Esophagus squamous epithelium (tissue), 5 donors: ENCODE measurements at regions not wholly inside any gene's neighbourhood (a gene's known extent, or its start where the extent isn't known, plus 50 kb on each side); places are given as distances from the start of the nearest gene placed in this dataset.

Source experiments
- DNase-seq: peaks from one replicate; lab custom pipeline; 2025; lab: John Stamatoyannopoulos, UW
- H3K27ac ChIP-seq, 4 donors: fragments of 200-600 bp; sonication (generic); one replicate each; pipeline ENCODE4 v1.5.1; 2016 to 2019; ENCODE audit warnings: mild to moderate bottlenecking in 1 of 4
- H3K27me3 ChIP-seq, 4 donors: fragments of 200-600 bp; sonication (generic); 1 replicate in 3 of 4; 2 replicates in 1 of 4; pipeline versions ENCODE4 v1.5.1 to v1.6.0; 2017 to 2021; ENCODE audit warnings: antibody characterized with exemption in 1 of 4
- H3K36me3 ChIP-seq, 3 donors: fragments of 200-600 bp; sonication (generic); one replicate each; pipeline ENCODE4 v1.5.1; 2016 to 2019
- H3K4me1 ChIP-seq, 3 donors: fragments of 200-600 bp; sonication (generic); one replicate each; pipeline ENCODE4 v1.5.1; 2017 to 2019
- H3K4me3 ChIP-seq, 4 donors: fragments of 200-600 bp; sonication (generic); 1 replicate in 3 of 4; 2 replicates in 1 of 4; pipeline ENCODE4 v1.5.1; 2016 to 2019; ENCODE audit warnings: mild to moderate bottlenecking in 2 of 4, moderate library complexity in 1 of 4
- H3K9me3 ChIP-seq, 3 donors: fragments of 200-600 bp; sonication (generic); one replicate each; pipeline ENCODE4 v1.5.1; 2016 to 2019
- CTCF ChIP-seq, 6 experiments: fragments of 450-650 bp in 4 of 6; fragments of 200-600 bp in 2 of 6; sonication (generic) in 2 of 6; IDR thresholded peaks; one replicate each; pipeline ENCODE4 v1.5.1; 2016 to 2019; ENCODE audit warnings: antibody characterized with exemption in 6 of 6, mild to moderate bottlenecking in 4 of 6, moderate library complexity in 4 of 6
- POLR2A ChIP-seq, 4 donors: fragments of 450-650 bp; IDR thresholded peaks; one replicate each; pipeline ENCODE4 v1.6.1; 2017; ENCODE audit warnings: antibody characterized with exemption in 4 of 4, mild to moderate bottlenecking in 4 of 4, moderate library complexity in 3 of 4
- WGBS, 2 donors: methylation state at CpG; one replicate each; pipeline ENCODE4 v1.1.5; 2018; 5-methylcytosine and 5-hydroxymethylcytosine counted together
- intact Hi-C: fragments of 100-400 bp; cut with DNase I; formaldehyde crosslinking; loops from one replicate; pipeline ENCODE4 v1.15.0; 2022
- donor health status: DM: yes; HTN: yes; CAD: no.

DNA sequence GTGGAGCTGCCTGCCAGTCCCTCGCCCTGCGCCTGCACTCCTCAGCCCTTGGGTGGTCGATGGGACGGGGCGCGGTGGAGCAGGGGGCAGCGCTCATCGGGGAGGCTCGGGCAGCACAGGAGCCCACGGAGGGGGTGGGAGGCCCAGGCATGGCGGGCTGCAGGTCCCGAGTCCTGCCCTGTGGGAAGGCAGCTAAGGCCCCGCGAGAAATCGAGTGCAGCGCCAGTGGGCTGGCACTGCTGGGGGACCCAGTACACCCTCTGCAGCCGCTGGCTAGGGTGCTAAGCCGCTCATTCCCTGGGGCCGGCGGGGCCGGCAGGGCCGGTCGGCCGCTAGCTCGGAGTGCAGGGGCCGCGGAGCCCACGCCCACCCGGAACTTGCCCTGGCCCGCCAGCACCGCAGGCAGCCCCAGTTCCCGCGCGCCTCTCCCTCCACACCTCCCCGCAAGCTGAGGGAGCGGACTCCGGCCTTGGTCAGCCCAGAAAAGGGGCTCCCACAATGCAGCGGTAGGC is 565.9 kb upstream of the NRG3 start:
- H3K27ac ChIP-seq = no peak overlapping the region
- no peaks in the 10 kb centered on the region for H3K36me3 ChIP-seq
- peaks cover 0 to 13% (median 0%) of the 10 kb centered on the region in 3 donors for H3K9me3 ChIP-seq
- TF ChIP-seq CTCF (IDR thresholded peaks at IDR 0.05) = no peak
- intact Hi-C loops = no loop called here
- H3K4me1 ChIP-seq = no peaks in the 10 kb centered on the region
- H3K27me3 ChIP-seq = no peaks in the 10 kb centered on the region
- H3K4me3 ChIP-seq = no peak overlapping the region
- WGBS, 2 donors = 88% methylated on average over 5 of the region's 38 CpGs; no CpG with 5 or more reads in 1 of the 2 donors
- no peak for DNase-seq

- no peak for TF ChIP-seq POLR2A (IDR thresholded peaks at IDR 0.05)
- TF ChIP-seq CTCF (IDR thresholded peaks at IDR 0.05) = no peak
- WGBS, 2 donors = 16 to 46% methylated on average over 1 to 2 of the region's 2 CpGs
- no peak overlapping the region for H3K4me3 ChIP-seq
- H3K36me3 ChIP-seq = no peaks in the 10 kb centered on the region
- intact Hi-C loops = no loop called here
- H3K27me3 ChIP-seq = no peaks in the 10 kb centered on the region
- no peaks in the 10 kb centered on the region for H3K4me1 ChIP-seq
- no peak for DNase-seq
- H3K27ac ChIP-seq = no peak overlapping the region
- H3K9me3 ChIP-seq = peaks cover 0 to under 1% (median 0%) of the 10 kb centered on the region in 3 donors
These were observed 560.5 kb upstream of the NRG3 start for GRCh38 chr10:81314471-81314870.

GRCh38 chr10:81315026-81315425 is 560.0 kb upstream of the NRG3 start:
- no peak overlapping the region for H3K4me3 ChIP-seq
- TF ChIP-seq CTCF (IDR thresholded peaks at IDR 0.05) (no peak), POLR2A (IDR thresholded peaks at IDR 0.05) (no peak)
- no peaks in the 10 kb centered on the region for H3K4me1 ChIP-seq
- H3K27me3 ChIP-seq = no peaks in the 10 kb centered on the region
- intact Hi-C loops = no loop called here
- no peak for DNase-seq
- H3K9me3 ChIP-seq = no peaks in the 10 kb centered on the region
- no peaks in the 10 kb centered on the region for H3K36me3 ChIP-seq
- H3K27ac ChIP-seq = no peak overlapping the region
- WGBS, 2 donors = 65 to 67% methylated on average over 3 of the region's 3 CpGs

DNA sequence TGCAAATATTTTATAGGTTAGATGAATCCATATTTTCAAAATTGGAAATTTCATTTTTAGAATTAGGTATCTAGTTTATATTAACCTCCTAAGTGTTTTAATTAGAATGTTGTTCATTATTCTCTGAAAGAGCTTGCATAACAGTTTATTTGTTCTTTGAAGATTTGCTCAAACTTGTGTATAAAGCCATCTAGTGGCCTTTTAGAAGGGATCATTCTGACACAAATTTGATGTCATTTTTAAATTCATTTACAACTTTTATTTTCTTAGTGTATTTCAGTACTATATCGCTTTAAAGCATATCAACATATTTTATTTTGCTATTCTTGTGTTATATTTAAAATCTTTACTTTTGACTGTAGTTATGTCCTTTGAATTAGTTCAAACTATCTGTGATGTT is 527.0 kb upstream of the NRG3 start:
- TF ChIP-seq CTCF (IDR thresholded peaks at IDR 0.05) (no peak), POLR2A (IDR thresholded peaks at IDR 0.05) (no peak)
- no peaks in the 10 kb centered on the region for H3K9me3 ChIP-seq
- no peaks in the 10 kb centered on the region for H3K4me1 ChIP-seq
- intact Hi-C loops = no loop called here
- H3K36me3 ChIP-seq = no peaks in the 10 kb centered on the region
- H3K27me3 ChIP-seq = no peaks in the 10 kb centered on the region
- no peak overlapping the region for H3K27ac ChIP-seq
- H3K4me3 ChIP-seq = no peak overlapping the region
- no peak for DNase-seq
- WGBS, 2 donors = 76 to 93% methylated on average over 1 of the region's 1 CpG

GRCh38 chr10:81367132-81367531 is 507.9 kb upstream of the NRG3 start:
- no peak for DNase-seq
- Histone ChIP-seq H3K4me3 (no peak overlapping the region), H3K9me3 (no peaks in the 10 kb centered on the region), H3K4me1 (no peaks in the 10 kb centered on the region), H3K36me3 (no peaks in the 10 kb centered on the region), H3K27ac (no peak overlapping the region), H3K27me3 (no peaks in the 10 kb centered on the region)
- 0 to 3% methylated on average over 2 of the region's 2 CpGs for WGBS, 2 donors
- TF ChIP-seq POLR2A (IDR thresholded peaks at IDR 0.05) (no peak), CTCF (IDR thresholded peaks at IDR 0.05) (no peak)
- intact Hi-C loops = no loop called here
